ENCODE measurements at regions not wholly inside any gene's neighbourhood (a gene's known extent, or its start where the extent isn't known, plus 50 kb on each side); places are given as distances from the start of the nearest gene placed in this dataset.

- TF ChIP-seq MAZ (IDR thresholded peaks at IDR 0.05; ENCODE audit: borderline replicate concordance, low read depth, low read length) (no peak), BHLHE40 (IDR thresholded peaks at IDR 0.05; ENCODE audit: low read depth, low read length) (no peak)
- Histone ChIP-seq H2BK20ac (ENCODE audit: low read depth, low read length) (no peak overlapping the region), H3K9me3 (ENCODE audit: control insufficient read depth, insufficient read depth, low read length) (no peaks in the 10 kb centered on the region), H2BK15ac (ENCODE audit: low read depth, low read length) (no peak overlapping the region), H2AK5ac (ENCODE audit: low read depth, low read length) (no peak overlapping the region), H3K9ac (ENCODE audit: low read depth, low read length) (no peak overlapping the region), H3K23ac (ENCODE audit: low read depth, low read length) (no peak overlapping the region), H3K4me2 (ENCODE audit: low read depth, low read length) (no peak overlapping the region), H3K4me1 (ENCODE audit: control insufficient read depth, insufficient read depth, low read length) (no peaks in the 10 kb centered on the region), H3K4me3 (ENCODE audit: insufficient read depth, low read depth, low read length) (no peak overlapping the region), H3K18ac (ENCODE audit: low read depth, low read length) (no peak overlapping the region), H3K56ac (ENCODE audit: extremely low read depth, insufficient read depth, low read length) (no peak overlapping the region), H3K79me1 (ENCODE audit: low read depth in 1 of 2, low read length in 2 of 2) (no peaks in the 10 kb centered on the region), H3K9me1 (ENCODE audit: insufficient read depth, low read length) (peaks cover 2% of the 10 kb centered on the region; the same call in 1 of the 2 replicates), H2BK120ac (ENCODE audit: low read depth, low read length) (no peak overlapping the region), H3K27me3 (ENCODE audit: control insufficient read depth, insufficient read depth, low read length) (no peaks in the 10 kb centered on the region), H4K20me1 (ENCODE audit: insufficient read depth, low read length) (no peaks in the 10 kb centered on the region), H4K5ac (ENCODE audit: low read depth, low read length) (no peak overlapping the region), H3K4ac (ENCODE audit: low read depth, low read length) (no peak overlapping the region), H4K91ac (ENCODE audit: insufficient read depth, low read depth, low read length) (no peak overlapping the region), H2BK5ac (ENCODE audit: low read depth, low read length, poor library complexity, severe bottlenecking) (no peak overlapping the region), H3K14ac (replicated peaks; ENCODE audit: low read depth, low read length) (no peak overlapping the region), H2AFZ (replicated peaks; ENCODE audit: low read length, poor library complexity) (no peak overlapping the region), H3K36me3 (ENCODE audit: control insufficient read depth, insufficient read depth, low read length) (no peaks in the 10 kb centered on the region), H2AK9ac (replicated peaks; ENCODE audit: low read depth, low read length, poor library complexity) (no peak overlapping the region), H4K8ac (ENCODE audit: low read depth in 2 of 2, low read length in 2 of 2) (no peak overlapping the region), H3K27ac (ENCODE audit: insufficient read depth, low read length) (no peak overlapping the region)
- dilution Hi-C loops (cut with HindIII; ENCODE audit: low sequenced_read_pairs, unreplicated experiment) (no loop called here), intact Hi-C loops (cut with micrococcal nuclease) (no loop called here), in situ Hi-C loops (cut with MboI; ENCODE audit: low sequenced_read_pairs) (no loop called here)
- no peak for DNase-seq
- ChIA-PET CTCF (no interaction called here), POLR2A (ENCODE audit: unreplicated experiment) (no interaction called here)
- BruUV-seq (replicated peaks) = no TSS peak
- no peak for ATAC-seq (ENCODE audit: low read depth)
- WGBS, 2 experiments (ENCODE audit: extremely low coverage in 2 of 2, insufficient read length in 1 of 2) = no CpG with 5 or more reads among the region's 1 CpG
These were observed 249.7 kb downstream of the LRIG3 start for GRCh38 chr12:58670623-58671022.
